GM23248 (cell line): ENCODE measurements at regions not wholly inside any gene's neighbourhood (a gene's known extent, or its start where the extent isn't known, plus 50 kb on each side); places are given as distances from the start of the nearest gene placed in this dataset.

Experiments used
- EZH2 ChIP-seq: fragments of 200-600 bp; sonication (generic); IDR thresholded peaks from 2 replicates; pipeline ENCODE4 v1.6.1; 2018; ENCODE audit warnings: antibody characterized with exemption, mild to moderate bottlenecking; ENCODE audit not compliant: insufficient read depth, poor library complexity, severe bottlenecking
- EZH2phosphoT487 ChIP-seq: fragments of 200-600 bp; sonication (generic); IDR thresholded peaks from 2 replicates; pipeline ENCODE4 v1.6.1; 2018; ENCODE audit warnings: antibody characterized with exemption, moderate library complexity, mild to moderate bottlenecking, low read depth; ENCODE audit not compliant: insufficient read depth

DNA sequence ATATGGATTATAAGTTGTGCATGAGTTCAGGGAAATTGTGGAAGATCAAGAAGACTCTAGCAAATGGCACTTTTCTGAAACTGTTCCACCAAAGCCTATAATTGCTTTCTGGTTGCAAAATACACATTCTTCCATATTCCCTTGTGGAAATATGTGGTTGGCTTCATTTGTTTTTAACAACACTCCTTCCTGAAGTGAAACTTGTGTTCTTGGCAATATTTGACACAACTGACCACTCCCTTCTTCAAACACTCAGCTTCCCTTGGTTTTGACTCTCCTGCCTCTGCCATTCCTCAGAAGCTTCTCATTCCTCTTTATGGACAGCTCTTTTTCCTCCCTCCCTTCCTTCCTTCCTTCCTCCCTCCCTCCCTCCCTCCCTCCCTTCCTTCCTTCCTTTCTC lies 192.3 kb downstream of the PMAIP1 start:
- no peak for TF ChIP-seq EZH2
- no peak for TF ChIP-seq EZH2phosphoT487
